ENCODE measurements at regions not wholly inside any gene's neighbourhood (a gene's known extent, or its start where the extent isn't known, plus 50 kb on each side); places are given as distances from the start of the nearest gene placed in this dataset.
"Not testable (repeated sequence)": the region's sequence is repeated elsewhere in the genome, so short reads cannot be mapped to it uniquely, and the experiment has no call there.

DNA sequence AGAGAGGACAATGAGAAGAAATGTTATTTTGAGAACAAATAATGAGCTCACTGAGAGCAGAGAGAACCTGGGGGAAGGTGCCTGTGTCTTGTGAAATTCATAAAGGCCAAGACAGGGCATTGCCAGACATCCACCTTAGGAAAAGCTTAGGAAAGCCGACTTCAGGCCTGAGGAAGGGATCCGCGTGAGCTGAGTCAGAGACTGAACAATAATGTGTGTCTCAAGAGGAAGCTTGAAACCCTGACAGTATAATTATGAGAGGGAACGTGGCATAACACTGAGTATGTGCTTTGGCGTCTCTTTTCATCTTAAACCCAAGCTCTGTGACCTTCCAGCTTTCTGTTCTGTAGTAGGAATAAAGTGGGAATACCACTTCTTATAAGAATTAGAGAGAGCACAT, 307.2 kb downstream of the ACTR3B start:
- Histone ChIP-seq H3K27ac (no peak overlapping the region), H3K4me3 (no peak overlapping the region), H3K4me1 (no peaks in the 10 kb centered on the region), H3K27me3 (no peaks in the 10 kb centered on the region), H3K9me3 (no peaks in the 10 kb centered on the region), H3K36me3 (no peaks in the 10 kb centered on the region)
- no peak for TF ChIP-seq POLR2A (IDR thresholded peaks at IDR 0.05)
- TF ChIP-seq CTCF (IDR thresholded peaks at IDR 0.05): no peak
- no peak for DNase-seq

GRCh38 chr7:153070141-153070540, 310.6 kb downstream of the ACTR3B start:
- H3K27me3 ChIP-seq: no peaks in the 10 kb centered on the region
- no peak overlapping the region for H3K27ac ChIP-seq
- DNase-seq: no peak
- H3K4me1 ChIP-seq: no peaks in the 10 kb centered on the region
- H3K9me3 ChIP-seq: no peaks in the 10 kb centered on the region
- no peaks in the 10 kb centered on the region for H3K36me3 ChIP-seq
- no peak overlapping the region for H3K4me3 ChIP-seq
- TF ChIP-seq POLR2A (IDR thresholded peaks at IDR 0.05) (no peak), CTCF (IDR thresholded peaks at IDR 0.05) (no peak)

- Histone ChIP-seq H3K4me3 (no peak overlapping the region), H3K27ac (no peak overlapping the region), H3K9me3 (peaks cover 0 to 4% (median 0%) of the 10 kb centered on the region in 4 donors), H3K4me1 (no peaks in the 10 kb centered on the region), H3K27me3 (no peaks in the 10 kb centered on the region), H3K36me3 (no peaks in the 10 kb centered on the region)
- DNase-seq: no peak
- TF ChIP-seq CTCF (IDR thresholded peaks at IDR 0.05) (no peak), POLR2A (IDR thresholded peaks at IDR 0.05) (no peak)
Observed at GRCh38 chr7:153072806-153073205, 313.3 kb downstream of the ACTR3B start.

GRCh38 chr7:153076289-153076688, 316.7 kb downstream of the ACTR3B start:
- not testable (repeated sequence) for H3K4me3 ChIP-seq

GRCh38 chr7:153081496-153081895, 321.9 kb downstream of the ACTR3B start:
- TF ChIP-seq CTCF (IDR thresholded peaks at IDR 0.05) (no peak), POLR2A (IDR thresholded peaks at IDR 0.05) (no peak)
- H3K27ac ChIP-seq: no peak overlapping the region
- H3K4me1 ChIP-seq: no peaks in the 10 kb centered on the region
- H3K36me3 ChIP-seq: no peaks in the 10 kb centered on the region
- no peak overlapping the region for H3K4me3 ChIP-seq
- H3K9me3 ChIP-seq: no peaks in the 10 kb centered on the region
- no peaks in the 10 kb centered on the region for H3K27me3 ChIP-seq
- DNase-seq: no peak

More at GRCh38 chr7:153076289-153076688, 316.7 kb downstream of the ACTR3B start:
- not testable (repeated sequence) for H3K4me1 ChIP-seq, H3K9me3 ChIP-seq, DNase-seq, H3K27me3 ChIP-seq, H3K27ac ChIP-seq, H3K36me3 ChIP-seq

GRCh38 chr7:153084278-153084677, 324.7 kb downstream of the ACTR3B start:
- H3K36me3 ChIP-seq: no peaks in the 10 kb centered on the region
- no peaks in the 10 kb centered on the region for H3K27me3 ChIP-seq
- no peak overlapping the region for H3K4me3 ChIP-seq
- no peak overlapping the region for H3K27ac ChIP-seq
- H3K9me3 ChIP-seq: peaks cover 0 to 4% (median 0%) of the 10 kb centered on the region in 4 donors
- no peak for DNase-seq
- TF ChIP-seq POLR2A (IDR thresholded peaks at IDR 0.05): no peak
- TF ChIP-seq CTCF (IDR thresholded peaks at IDR 0.05): no peak
- H3K4me1 ChIP-seq: no peaks in the 10 kb centered on the region

All from Peyer's patch (tissue), 4 donors.